GM21381 (cell line): ENCODE measurements at regions not wholly inside any gene's neighbourhood (a gene's known extent, or its start where the extent isn't known, plus 50 kb on each side); places are given as distances from the start of the nearest gene placed in this dataset.

ENCODE experiments used
- ATAC-seq: cut with Tn5 transposase; IDR thresholded peaks from one replicate; pipeline ENCODE4 v1.9.1; 2021; ENCODE audit warnings: mild to moderate bottlenecking, moderate library complexity; ENCODE audit not compliant: unreplicated experiment

DNA sequence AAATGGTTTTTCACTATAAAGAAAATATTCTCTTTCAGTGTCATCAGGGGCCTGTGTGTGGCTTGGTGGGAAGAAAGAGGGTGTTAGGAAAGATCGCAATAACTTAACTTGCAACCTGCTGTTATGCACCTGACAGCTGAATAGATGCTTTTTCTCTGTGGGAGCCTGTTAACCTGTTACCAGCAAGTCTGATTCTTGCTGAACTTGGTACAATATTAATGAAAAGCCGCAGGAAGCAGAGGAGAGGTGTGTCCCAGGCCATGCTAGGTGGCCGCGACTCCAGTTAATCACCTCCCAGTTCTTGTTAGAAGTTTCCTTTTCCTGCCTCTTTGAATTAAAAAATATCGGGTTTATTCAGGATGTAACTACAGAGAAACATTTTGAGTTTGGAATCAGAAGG, 494.8 kb upstream of the AGA start:
- ATAC-seq = no peak

DNA sequence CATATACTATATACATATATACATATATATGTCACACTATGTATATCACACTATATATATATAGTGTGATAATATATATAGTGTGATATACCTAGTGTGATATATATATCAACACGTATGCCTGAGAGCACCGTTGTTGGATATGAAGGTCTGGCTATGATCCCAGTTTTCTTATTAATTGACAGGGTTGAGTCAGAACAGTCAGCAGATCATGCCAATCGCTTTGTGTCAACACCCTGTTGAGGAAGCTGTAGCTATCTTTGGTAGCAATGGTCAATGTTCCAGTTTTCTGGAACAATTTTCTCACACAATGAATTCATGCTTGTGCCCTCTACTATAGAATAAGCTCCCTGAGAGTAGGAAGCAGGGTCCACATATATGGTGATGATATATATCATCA, 496.0 kb upstream of the AGA start:
- ATAC-seq = no peak

DNA sequence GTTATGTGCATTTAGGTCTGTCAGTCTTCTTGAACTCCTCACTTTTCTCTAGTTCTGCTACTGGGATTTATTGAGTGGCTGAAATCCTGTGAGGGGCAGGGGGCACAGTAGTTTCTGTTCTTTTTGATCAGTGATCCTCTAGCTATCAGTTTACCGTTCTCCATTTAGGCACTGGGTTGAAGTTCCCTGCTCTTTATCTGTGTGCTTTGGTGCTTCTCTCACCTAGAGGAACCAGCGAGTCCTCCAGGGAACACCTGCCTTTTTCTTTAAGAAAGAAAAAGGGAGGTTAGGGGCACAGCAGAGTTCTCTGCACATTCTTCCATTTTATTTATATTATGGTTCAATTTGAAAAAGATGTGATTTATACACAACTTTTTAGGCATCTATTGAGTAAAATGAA, 503.0 kb upstream of the AGA start:
- no peak for ATAC-seq

DNA sequence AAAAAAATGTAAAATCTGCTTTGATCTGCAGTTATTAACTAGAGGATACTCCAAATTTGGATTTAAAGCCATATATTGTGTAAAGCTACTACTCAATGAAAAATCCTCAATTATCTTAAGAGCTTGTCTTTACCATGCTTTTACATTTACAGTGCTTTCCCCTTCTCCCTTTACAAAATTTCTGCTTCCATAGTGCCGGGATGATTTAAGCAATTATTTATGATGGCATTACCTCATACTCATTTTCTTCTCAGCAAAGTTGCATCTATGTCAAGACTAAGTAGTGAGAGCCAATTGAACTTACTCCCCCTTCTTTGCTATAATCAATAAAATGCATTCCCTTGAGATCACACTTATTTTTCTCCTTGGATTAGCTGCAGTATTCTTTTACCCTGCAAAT, 505.4 kb upstream of the AGA start:
- no peak for ATAC-seq

DNA sequence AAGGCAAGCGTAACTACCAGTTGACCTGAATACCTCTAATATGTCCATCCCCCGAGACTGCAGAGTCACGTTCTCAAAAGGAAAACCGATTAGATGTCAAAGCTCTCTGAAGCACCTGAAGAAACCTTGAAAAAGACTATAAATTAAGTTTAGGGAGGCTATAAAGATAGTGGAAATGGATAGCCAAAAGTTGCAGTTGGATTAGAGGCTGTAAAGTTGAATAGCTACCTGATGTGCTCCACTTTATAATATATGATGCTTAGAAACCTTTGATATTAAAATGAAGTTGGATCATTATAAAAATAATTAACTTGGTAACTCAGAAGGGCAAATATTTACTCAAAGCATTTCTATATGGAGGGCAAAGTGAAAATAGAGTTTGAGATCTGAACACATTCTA, 506.6 kb upstream of the AGA start:
- ATAC-seq = no peak

DNA sequence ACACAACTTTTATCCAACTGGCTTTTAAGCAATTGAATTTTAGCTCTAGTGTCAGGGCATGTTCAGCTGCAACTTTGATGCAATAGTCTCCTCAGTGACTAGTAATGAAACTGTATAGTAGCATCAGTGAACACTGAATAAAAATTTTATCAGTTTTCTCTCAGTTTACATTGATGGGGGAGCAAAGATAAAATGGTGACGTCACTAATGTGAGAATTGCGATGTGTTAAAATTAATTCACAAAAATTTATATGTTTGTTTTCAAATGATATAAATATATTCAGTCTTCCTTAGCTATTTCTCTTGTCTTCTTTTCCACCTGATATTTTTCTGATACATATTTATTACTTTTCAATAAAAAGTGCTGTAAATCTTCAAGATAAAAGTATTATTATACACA, 508.8 kb upstream of the AGA start:
- no peak for ATAC-seq

DNA sequence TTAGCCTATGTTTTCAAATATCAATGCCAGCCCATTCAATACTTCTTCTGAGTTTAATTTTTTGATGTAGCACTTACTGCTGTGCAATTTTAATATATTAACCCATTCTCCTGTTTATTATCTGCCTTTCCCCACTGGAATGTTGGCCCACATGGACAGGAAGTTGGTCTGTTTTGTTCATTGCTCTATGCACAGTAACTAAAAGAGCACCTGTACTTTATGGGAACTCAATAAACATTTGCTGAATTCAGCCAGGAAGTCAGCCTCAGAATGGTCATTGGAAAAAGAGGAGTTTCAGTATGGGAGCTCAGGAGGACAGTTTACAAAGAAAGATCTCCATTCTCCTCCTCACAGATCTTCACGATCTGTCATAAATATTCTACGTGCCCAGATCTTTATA, 510.5 kb upstream of the AGA start:
- ATAC-seq = no peak

DNA sequence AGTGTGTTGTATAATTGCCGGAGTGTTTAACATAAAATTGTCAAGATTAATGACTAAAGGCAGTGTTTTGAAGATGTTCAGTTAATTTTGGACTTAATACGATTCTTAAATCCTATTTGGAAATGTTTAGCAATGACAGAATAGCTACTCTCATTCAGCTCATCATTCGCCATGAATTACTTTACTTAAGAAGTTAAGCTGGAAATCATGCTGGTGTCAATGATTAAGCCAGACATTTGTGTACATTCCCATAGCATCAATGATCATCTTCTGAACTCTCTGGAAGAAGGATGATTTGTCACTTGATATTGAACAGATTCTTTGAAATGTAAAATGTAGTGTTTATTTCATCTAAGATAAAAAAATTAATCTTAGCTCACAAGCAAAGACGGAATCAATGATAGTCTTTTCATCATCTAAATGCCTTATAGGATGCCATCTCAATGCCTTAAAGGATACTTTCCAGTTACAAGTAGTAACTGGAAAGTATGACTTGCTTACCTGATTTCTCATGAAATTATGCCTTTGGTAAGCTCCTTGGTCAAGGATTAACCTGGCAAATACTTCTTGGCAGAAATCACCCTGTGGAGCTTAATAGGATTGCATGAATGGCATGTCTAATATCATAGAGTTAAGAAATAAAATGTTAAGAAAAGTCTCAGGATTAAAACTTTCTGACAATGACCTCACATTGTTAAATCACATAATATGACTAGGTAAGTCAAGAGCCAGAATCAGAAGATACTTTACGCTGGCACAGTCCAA, 515.5 kb upstream of the AGA start:
- ATAC-seq = no peak

DNA sequence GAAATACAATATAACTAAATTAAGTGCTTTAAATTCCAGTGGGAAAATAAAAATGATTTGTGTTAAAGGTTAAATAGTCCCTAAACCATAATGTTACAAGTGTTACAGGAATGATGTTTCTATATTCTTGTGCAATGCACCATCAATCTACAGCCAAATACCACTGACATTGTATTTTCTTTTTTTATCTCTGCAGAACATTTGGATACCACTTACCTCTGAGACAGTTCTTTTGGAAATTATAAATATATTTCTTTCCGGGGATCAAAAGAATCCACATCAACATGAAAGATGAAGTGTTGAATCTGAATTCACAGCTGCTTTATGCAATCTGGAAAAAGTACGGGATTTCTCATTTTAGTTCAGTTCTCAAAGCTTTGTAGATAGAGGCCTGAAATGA, 518.3 kb upstream of the AGA start:
- ATAC-seq = no peak

DNA sequence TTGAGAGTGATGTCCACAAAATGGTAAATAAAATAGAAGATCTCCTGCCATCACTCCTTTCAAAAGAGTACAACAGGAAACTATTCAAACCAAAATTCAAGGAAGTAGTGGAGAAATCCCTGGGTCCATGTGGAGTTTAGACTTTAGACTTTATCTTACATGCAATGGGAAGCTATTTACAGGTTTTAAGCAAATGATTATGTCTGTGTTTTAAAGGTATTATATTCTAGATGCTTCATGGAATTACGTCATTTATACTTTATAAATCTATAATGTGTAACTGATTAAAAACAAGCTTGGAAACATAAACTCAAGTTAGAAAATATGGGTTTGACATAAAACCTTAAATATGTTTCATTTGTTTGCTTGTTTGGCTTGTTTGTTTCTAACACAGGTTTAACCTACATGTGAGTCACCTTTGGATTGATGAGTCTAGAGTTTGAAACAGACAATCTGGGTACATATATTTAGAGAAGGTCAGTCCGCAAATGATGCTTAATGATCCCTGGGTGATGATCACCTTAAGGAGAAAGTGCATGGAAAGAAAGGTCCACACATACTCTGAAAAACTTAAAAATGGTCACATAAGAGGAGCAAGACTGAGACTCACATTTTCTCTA, 519.6 kb upstream of the AGA start:
- ATAC-seq = no peak

DNA sequence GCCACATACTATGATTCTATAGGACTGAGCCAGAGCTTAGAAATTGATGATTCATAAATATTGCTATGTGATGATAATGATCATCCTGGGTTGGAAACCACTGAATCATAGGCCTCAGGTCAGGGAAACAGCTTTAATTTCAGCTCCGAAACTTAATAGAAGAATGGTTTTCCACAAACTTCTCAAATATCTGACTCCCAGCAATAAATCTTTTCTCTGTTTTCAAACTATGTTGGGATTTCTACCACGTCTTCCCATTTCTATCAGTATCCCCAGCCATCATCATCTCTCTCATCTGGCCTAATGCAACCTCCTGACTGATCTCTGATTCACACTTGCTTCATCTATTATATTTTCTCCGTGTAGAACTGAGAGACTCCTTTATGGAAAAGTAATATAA, 521.8 kb upstream of the AGA start:
- ATAC-seq = no peak

DNA sequence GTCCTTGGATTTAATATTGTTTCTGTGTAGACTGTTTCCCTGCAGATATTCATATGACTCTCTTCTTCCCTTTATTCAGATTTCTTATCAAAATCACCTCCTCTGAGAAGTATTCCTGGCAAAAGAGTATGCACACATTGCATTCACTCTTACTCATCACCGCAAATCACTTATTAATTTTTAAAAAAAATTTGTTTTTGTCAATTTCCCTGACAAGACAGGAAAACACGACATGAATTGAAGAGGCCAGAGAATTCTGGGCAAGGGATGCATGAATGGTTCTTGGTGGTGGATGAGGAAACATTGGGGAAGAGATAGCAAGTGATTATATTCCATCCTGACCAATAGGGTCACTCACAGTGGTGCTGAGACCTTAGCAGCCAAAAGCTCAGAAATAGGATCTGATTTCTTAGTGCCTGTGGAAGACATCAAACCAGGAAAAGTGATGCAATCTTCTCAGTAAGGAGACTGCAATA, 522.5 kb upstream of the AGA start:
- no peak for ATAC-seq

DNA sequence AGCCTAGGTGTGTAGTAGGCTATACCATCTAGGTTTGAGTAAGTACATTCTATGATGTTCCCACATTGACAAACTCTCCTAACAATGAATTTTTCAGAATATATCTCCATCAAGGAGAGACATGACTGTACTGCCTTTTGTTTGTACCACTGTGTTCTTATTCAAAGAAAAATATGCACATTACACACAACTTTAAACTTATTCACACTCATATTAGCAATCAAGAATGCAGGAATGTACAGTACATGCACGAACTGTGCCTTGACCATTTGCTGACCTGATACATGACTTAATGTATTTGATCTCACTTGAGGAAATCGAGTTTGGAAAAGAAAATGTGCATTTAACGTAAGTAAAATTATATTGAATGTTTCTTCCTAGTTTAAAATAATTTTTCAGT, 525.1 kb upstream of the AGA start:
- no peak for ATAC-seq

DNA sequence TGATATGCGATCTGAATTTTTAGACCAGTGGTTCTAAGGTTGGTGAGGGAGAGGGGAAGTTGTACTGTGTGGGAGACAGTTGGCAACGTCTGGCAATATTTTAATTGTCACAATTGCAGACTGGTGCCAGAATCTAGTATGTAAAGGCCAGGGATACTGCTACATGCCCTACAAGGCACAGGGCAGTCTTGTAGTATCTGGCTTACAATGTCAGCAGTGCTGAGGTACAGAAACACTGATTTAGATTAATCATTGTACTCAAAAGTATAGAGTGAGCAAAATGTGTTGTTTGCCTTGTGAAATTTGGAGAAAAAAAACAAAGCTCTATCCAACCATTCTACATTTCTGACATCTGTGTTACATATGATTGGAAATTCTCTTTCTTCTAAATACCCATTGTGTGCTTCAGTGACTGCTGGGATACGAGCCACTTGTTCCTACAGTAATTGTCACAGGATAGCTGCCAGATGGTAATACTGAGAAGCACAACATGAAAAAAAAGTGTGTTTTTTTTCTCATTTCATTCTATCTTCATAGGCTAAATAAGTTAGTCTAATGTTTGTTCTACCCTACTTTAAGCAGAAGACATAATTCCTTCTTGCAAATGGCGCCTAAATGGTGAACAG, 526.7 kb upstream of the AGA start:
- ATAC-seq = no peak

DNA sequence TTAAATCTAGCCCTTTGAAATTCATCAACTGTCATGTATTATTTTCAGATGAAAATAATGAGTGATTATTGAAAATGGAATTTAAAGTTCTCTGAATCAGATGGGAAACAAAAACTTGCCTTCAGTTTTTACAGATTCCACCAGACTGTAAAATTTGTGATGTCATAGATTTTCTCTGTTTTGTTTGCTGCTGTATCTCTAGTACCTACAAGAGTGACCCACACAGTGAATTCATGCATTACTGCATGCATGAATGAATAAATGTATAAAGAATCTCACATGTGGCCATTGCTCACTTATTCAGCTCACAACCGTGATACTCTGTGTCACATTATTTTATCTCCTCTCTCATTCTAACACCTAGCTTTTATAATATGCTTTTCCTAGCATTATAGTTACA, 532.2 kb upstream of the AGA start:
- no peak for ATAC-seq

DNA sequence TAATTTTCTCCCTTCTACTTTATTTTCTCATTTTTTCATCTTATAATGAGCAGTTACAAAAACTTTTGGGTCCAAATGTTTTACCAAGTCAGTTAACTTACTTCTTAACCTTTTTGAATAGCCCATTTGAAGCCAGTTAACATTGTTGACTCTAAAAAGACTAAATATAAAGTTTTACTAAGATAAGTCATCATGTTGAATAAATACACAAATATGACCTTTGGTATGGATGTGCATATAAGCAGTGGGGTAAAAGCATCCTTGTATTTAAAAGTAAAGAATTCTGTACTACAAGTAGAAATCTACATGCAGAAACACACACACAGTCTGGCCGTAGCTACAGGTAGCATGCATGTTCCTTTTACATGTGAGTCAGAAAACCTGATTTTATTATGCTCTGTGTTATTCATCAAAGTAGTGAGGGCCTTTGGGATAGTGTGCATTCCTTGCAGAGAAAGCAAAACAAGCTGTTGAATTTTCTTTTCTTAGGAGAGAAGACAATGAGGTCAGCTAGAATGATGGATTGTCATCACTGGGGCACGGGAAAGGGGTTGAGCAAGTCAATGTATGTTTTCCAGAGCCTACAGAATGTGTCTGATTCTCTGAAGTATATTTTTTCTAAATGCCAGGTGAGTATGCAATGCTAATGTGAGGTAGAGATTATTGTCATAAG, 533.2 kb upstream of the AGA start:
- ATAC-seq = no peak

DNA sequence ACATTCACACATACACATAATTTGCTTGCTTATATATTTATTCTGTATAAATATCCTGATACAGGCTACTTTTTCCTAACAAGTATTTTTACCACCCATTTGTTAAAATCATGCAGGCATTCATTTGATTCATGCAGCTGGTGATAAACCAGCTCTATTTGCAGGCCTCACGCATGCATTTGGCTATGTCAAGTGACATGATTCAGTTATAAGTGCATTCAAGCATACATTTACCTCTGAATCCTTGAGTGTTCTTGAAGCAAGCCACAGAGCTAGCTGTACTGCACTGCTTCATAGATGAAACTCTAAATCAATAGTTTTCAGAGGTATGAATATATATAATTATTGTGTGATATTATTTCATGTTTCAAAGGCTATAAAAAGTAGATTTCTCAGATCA, 544.0 kb upstream of the AGA start:
- ATAC-seq = no peak

DNA sequence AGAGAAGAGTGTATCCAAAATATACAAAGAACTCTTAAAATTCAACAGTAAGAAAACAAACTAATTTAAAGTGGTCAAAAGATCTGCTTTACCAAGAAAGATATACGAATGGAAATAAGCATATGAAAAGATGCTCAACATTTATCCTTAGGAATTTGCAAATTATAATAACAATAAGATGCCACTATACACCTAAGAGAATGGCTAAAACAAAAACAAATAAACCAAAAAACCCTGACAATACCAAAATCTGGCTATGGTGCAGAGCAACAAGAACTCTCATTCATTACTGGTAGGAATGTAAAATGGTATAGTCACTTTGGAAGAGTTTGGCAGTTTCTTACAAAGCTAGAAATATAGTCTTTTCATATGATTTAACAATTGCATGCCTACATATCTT, 545.7 kb upstream of the AGA start:
- no peak for ATAC-seq

DNA sequence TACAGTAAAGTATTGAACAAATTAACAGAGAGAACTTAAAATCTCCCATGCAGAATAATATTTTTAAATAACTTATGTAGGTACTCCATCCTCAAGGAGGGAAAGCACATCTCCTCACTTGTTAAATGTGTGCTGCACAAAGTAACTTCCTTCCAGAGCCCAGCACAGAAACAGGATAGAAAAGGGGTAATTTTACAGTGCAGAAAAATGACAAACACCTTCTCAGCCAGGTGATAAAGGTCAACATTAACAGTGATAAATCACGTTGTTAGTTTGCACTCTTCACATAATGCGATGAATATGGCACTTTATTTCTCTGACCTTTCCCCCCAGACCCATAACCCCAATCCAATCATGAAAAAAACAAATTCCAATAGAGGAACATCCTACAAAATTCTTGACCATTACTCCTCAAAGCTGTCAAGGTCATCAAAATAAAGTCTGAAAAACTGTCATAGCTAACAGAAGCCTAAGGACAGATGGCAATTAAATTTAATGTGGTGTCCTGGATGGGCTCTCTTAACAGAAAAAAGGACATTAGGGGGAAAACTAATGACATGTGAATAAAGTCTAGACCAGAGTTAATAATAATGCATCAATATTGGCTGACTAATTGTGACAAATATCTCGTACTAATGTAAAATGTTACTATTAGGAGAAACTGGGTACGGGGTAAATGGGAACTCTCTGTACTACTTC, 547.4 kb upstream of the AGA start:
- no peak for ATAC-seq

DNA sequence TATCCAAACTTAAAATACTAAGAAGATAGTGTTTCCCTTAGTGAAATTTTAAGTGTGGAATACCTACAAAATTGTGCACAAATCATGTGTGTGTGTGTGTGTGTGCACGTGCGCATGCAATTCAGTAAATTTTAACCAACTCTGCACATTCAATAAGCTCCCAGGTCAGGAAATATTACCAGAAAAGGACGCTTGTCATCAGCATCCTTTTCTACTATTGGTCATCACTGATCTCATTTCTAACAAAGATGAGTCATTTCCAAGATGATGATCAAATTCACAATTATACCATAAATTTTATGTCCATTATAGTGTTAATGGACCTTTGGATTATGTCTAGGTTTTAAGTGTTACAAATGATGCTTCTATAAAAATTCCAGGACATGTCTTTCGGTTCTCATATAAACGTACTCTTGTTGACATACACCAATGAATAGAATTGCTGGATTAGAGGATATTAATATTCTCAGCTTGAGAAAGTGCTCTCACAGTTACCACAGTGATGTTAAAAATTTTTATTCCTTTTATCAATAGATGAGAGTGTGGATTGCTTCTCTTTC, 560.9 kb upstream of the AGA start:
- no peak for ATAC-seq

DNA sequence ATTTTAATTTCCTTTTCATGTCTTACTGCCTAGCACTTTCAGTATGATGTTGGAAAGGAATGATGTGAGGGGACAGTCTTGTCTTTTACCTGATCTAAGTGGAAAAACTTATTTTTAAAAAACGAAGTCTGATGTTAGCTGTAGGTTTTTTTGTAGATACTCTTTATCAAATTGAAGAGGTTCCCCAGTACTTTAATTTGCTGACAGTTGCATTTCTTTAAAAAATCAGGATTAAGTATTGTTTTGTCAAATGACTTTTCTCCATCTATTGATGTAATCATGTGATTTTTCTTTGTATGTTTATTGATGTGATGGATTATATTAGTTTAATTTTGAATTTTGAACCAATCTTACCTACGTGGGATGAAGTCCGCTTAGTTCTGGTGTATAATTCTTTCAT, 568.4 kb upstream of the AGA start:
- ATAC-seq = no peak
